ENCODE measurements at regions not wholly inside any gene's neighbourhood (a gene's known extent, or its start where the extent isn't known, plus 50 kb on each side); places are given as distances from the start of the nearest gene placed in this dataset.

GRCh38 chr5:111585946-111586345 is 73.6 kb upstream of the STARD4 start:
- TF ChIP-seq CTCF (IDR thresholded peaks at IDR 0.05) (no peak), POLR2A (IDR thresholded peaks at IDR 0.05) (no peak), POLR2AphosphoS5 (IDR thresholded peaks at IDR 0.05) (no peak)

Measured in breast epithelium (tissue), 3 donors.